ENCODE measurements at regions not wholly inside any gene's neighbourhood (a gene's known extent, or its start where the extent isn't known, plus 50 kb on each side); places are given as distances from the start of the nearest gene placed in this dataset.

DNA sequence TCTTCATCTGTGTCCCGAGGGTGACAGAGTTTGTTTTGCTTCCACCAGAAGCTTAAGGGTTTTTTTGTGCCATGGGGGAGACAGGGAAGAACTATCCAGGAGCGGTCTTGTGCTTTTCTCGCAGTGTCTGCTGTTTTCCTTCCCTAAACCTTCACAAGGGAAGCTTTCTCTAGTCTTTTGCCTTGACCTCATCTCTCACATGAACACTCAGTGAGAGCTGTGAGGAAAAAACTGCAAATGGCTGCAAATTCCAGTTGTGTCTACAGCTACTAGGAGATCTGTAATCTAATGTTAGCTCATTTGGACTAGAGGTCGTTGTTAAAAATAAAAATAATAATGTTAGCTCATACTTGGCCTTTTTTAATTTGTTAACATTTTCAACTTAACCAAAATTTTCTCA lies 264.7 kb upstream of the SESN3 start:
- no peak for TF ChIP-seq EZH2 (IDR thresholded peaks at IDR 0.05)
- TF ChIP-seq POLR2AphosphoS5 (IDR thresholded peaks at IDR 0.05; ENCODE audit: borderline replicate concordance, low read depth, low read length) = no peak
- TF ChIP-seq FOXP2 (optimal IDR thresholded peaks at IDR 0.05; ENCODE audit: control extremely low read depth, extremely low read length, insufficient read depth) = no peak

Data from SK-N-MC (cell line).